LNCAP (cell line): ENCODE measurements at regions not wholly inside any gene's neighbourhood (a gene's known extent, or its start where the extent isn't known, plus 50 kb on each side); places are given as distances from the start of the nearest gene placed in this dataset.

ENCODE experiments used
- TF ChIP-seq, protein P1 (sequence below): fragments of 450-650 bp; IDR thresholded peaks from 2 replicates; pipeline ENCODE4 v1.5.1; 2017; ENCODE audit warnings: mild to moderate bottlenecking

DNA sequence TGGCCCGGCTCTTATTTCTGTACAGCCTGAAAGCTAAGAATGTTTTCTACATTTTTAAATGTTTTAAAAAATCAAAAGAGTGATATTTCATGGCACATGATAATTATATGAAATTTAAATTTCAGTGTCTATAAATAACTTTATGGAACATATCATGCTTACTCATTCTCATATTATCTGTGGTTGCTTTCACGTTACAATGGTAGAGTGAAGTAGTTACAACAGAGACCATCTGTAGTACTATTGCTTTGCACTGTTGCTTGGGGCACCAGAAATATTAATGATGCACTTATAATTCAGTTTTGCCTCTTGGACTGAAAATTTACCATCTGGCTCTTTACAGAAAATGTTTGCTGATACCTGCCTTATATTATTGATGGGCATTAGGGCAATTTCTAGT, 481.6 kb downstream of the PLPP3 start:
- TF ChIP-seq, protein P1, sequence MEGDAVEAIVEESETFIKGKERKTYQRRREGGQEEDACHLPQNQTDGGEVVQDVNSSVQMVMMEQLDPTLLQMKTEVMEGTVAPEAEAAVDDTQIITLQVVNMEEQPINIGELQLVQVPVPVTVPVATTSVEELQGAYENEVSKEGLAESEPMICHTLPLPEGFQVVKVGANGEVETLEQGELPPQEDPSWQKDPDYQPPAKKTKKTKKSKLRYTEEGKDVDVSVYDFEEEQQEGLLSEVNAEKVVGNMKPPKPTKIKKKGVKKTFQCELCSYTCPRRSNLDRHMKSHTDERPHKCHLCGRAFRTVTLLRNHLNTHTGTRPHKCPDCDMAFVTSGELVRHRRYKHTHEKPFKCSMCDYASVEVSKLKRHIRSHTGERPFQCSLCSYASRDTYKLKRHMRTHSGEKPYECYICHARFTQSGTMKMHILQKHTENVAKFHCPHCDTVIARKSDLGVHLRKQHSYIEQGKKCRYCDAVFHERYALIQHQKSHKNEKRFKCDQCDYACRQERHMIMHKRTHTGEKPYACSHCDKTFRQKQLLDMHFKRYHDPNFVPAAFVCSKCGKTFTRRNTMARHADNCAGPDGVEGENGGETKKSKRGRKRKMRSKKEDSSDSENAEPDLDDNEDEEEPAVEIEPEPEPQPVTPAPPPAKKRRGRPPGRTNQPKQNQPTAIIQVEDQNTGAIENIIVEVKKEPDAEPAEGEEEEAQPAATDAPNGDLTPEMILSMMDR: no peak

DNA sequence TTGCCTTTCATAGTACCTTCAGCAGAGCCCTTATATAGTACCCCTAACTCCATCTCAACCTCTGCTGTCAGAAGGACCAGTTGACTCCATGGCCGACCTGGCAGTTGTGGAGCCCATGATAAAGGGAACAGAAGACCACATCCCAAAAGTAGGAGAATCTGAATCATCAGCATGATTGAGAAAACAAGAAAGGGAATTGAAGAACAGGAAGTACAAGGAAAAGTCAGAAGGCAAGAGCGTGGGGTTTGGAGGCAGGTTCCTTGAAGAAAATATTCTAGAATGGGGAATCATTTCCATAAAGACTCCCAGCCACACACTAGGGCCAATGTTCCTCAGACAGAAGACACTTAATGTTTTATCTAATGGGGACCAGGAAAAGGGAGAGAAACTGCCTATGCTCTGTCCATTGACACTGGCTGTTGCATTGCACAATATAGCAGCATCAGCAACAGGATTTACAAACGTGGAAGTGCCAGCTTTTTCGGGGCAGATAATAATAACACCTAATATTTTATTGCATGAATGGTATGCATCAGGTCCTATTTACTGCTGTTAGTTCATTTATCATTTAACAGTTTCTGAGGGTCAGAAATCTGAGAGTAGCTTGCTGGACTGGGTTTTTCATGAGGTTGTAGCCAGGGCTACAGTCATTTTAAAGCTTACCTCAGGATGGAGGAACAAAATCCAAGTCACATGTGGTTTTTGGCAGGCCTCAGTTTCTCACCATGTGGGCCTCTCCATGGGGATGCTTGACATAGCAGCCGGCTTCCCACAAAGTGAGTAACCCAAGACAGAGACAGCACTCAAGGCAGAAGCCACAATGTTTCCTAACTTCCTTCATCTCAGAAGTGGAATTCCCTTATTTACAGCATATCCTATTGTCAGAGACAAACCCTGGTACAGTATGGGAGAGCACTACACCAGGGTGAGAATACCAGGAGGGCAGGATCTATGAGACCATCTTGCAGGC, 483.4 kb downstream of the PLPP3 start:
- TF ChIP-seq, protein P1: no peak

DNA sequence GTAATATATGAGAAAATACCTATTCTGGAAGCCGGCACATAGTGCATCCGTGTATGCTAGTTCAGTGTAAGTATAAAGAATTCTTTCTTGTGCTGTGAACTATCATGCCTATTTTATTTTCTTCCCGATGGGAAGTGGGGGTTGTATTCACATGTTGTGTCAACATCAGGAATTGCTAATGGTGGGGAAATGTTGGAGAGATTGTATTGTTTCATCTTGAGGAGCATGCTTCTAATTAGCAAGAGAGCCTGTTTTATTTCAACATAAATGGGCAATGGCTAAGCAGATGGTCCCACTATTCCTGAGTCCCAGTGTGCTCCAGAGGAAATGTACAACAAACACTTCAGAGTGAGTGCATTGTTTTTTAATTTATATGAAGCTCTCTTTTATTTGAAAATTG, 485.2 kb downstream of the PLPP3 start:
- TF ChIP-seq, protein P1: no peak

DNA sequence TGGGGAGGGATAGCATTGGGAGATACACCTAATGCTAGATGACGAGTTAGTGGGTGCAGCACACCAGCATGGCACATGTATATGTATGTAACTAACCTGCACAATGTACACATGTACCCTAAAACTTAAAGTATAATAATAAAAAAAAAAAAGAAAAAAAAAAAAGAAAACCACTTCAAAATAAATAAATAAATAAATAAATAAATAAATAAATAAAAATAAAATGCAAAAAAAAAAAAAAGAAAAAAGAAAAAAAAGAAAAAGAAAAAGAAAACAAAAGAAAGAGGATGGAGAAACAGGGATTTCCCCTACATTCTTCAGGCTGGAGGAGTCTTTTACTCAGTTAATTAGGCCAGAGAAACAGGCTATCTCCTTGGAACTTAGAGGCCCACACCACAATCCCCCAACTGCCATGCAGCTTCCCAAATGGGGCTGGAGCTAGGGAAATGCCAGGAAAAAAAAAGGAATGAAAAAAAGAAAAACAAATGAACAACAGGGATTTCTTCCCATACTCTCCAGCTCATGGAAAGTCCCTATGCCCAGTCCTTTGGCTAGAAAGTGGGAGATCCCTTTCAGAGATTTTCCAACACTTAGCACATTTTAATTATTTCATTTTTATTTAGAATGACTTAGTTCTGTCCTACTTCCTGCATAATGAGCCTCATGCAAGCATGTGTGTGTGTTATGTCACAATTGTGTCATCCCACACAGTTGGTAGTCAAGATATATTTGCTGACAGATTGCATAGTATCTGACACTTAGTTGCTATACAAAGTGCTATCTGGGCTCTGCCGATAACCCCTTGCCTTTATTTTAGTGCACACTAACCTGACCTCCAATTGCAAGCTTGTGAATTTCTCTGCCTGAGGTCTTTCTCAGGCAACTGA, 486.4 kb downstream of the PLPP3 start:
- TF ChIP-seq, protein P1: no peak

DNA sequence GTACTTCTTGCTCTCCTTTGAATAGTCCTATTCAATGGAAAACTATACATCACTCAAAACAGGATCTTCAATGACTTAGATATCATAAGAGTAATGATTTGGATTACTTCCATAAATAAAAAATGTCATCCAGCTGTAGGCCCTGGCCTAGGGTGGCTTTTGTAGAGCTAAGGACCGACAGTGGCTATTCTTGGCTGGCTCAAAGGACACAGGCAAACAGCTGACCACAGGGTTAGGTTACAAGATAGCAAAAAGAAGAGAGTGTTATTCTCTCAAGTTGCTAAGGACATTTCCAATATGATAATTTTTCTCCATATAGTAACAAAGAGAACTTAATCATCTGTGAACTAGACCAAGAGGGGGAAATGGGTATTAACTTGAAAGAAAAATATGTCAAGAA, 495.1 kb downstream of the PLPP3 start:
- TF ChIP-seq, protein P1: no peak

DNA sequence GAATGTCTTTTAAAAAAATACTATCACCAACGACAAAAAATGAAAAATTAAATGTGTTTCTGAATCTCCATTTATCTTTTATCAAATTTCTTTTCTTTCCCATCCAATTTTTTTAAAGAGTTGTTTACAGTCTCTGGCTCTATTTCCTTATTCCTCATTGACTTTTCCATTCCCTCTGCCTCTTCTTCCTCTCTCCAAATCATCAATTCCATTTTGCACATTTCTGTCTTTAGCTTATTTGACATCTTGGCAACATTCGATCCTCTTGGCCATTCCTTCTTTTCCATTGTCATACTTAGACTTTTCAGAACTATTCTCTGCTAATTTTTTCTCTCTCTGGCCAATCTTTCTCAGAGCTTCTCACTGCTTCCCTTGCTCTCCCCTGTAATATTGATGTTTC, 497.6 kb downstream of the PLPP3 start:
- TF ChIP-seq, protein P1: no peak

DNA sequence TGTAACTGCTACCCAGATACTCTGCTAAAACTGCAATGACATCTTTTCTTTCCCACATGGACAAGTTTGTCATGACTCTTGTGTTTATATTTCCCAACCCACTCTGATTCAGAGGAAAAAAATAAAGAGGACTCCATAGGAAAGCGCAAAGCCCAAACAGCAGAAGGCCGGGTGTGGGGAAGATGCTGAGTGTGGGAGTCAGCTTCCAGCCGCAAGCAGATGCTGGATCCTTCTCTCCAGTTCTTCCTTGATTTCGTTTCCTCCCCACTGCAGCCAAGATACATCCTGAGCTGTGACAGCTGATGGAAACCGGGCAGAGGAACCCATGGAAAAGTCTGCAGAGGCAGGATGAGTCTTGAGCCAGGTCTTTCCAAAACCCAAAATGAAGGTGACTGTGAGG, 498.2 kb downstream of the PLPP3 start:
- TF ChIP-seq, protein P1: no peak
